ENCODE measurements at regions not wholly inside any gene's neighbourhood (a gene's known extent, or its start where the extent isn't known, plus 50 kb on each side); places are given as distances from the start of the nearest gene placed in this dataset.

DNA sequence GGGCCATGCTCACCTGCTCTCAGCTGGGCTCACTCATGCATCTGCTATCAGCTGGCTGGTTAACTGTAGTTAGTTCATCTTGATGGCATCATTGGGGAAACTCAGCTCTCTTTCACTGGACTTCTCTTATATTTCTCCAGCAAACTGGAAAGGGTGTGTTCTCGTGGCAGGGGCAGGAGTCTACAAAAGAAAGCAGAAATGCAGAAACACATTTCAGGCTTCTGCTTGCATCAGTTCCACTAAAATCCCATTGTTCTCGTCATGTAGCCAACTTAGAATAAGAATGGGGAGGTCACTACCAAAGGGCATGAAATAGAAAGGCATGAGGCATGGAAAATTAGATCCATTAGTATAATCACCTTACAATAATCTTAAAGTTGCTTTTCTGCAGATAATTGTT is 207.3 kb downstream of the NRIP1 start:
- H3K27ac ChIP-seq (ENCODE audit: insufficient read length, low read depth, low read length), result no peak overlapping the region
- H3T11ph ChIP-seq (ENCODE audit: low read length), result no peak overlapping the region
- H3K4me2 ChIP-seq (ENCODE audit: insufficient read depth, insufficient read length, low read length), result no peak overlapping the region
- no peaks in the 10 kb centered on the region for H3K27me3 ChIP-seq (ENCODE audit: insufficient read depth, low read length)
- H3K4me1 ChIP-seq (ENCODE audit: insufficient read depth, low read length), result peaks cover 4% of the 10 kb centered on the region; the same call in 1 of the 2 replicates
- Mint-ChIP-seq H3K9me3 (peaks cover 25 to 26% of the 10 kb centered on the region in 2 experiments), H3K27me3 (ENCODE audit: low read depth) (no peaks in the 10 kb centered on the region), H3K36me3 (ENCODE audit: insufficient read depth in 1 of 3, low read depth in 3 of 3) (peaks cover 10 to 32% (median 19%) of the 10 kb centered on the region in 3 experiments; a peak in 6 of 7 replicates), H3K4me3 (no peak overlapping the region), H3K27ac (peak overlapping the region in 1 of 3 experiments; percentile 53; a peak in 3 of 7 replicates), H3K4me1 (peaks cover 10 to 12% of the 10 kb centered on the region in 2 experiments)
- H3K14ac ChIP-seq (ENCODE audit: insufficient read depth, low read length), result no peak overlapping the region
- no peak overlapping the region for H3K9ac ChIP-seq (ENCODE audit: extremely low read depth, insufficient read length, low read length)
- no peak overlapping the region for H2BK12ac ChIP-seq (ENCODE audit: insufficient read length, low read depth, low read length)
- H2BK120ac ChIP-seq (ENCODE audit: low read depth, low read length, poor library complexity, severe bottlenecking), result no peak overlapping the region
- no peaks in the 10 kb centered on the region for H3K23me2 ChIP-seq (ENCODE audit: insufficient read length, low read depth, low read length, poor library complexity, severe bottlenecking)
- H4K5ac ChIP-seq (ENCODE audit: insufficient read length, low read depth, low read length), result no peak overlapping the region
- no peaks in the 10 kb centered on the region for H4K20me1 ChIP-seq (ENCODE audit: control insufficient read depth, insufficient read depth, insufficient read length)
- no peak overlapping the region for H2BK15ac ChIP-seq (ENCODE audit: low read depth, low read length)
- no peak for TF ChIP-seq CTCF (conservative IDR thresholded peaks at IDR 0.05)
- H3K79me1 ChIP-seq (ENCODE audit: insufficient read depth, low read depth, low read length, poor library complexity, severe bottlenecking), result no peaks in the 10 kb centered on the region
- H3K4ac ChIP-seq (ENCODE audit: low read depth, low read length), result no peak overlapping the region; the same call in 1 of the 2 replicates
- DNase-seq, result no peak
- no peak overlapping the region for H3K56ac ChIP-seq (ENCODE audit: insufficient read length, low read depth, low read length)
- H2AFZ ChIP-seq (ENCODE audit: low read length), result no peak overlapping the region
- no peak overlapping the region for H3K23ac ChIP-seq (ENCODE audit: insufficient read length, low read depth, low read length)
- H4K8ac ChIP-seq (replicated peaks; ENCODE audit: insufficient read length, low read depth, low read length), result no peak overlapping the region
- H4K91ac ChIP-seq (ENCODE audit: insufficient read length, low read depth, low read length), result no peak overlapping the region
- H3K18ac ChIP-seq (ENCODE audit: insufficient read length, low read depth, low read length), result peak overlapping the region; percentile 50
- no CpG with 5 or more reads among the region's 2 CpGs for WGBS (ENCODE audit: extremely low coverage, insufficient read length, low lambda C conversion rate)
- no peaks in the 10 kb centered on the region for H3K79me2 ChIP-seq (ENCODE audit: insufficient read depth, low read length)
- no peak overlapping the region for H2AK5ac ChIP-seq (ENCODE audit: insufficient read length, low read length)
- H2BK5ac ChIP-seq (ENCODE audit: insufficient read length, low read length), result no peak overlapping the region
- H2BK20ac ChIP-seq (ENCODE audit: low read depth, low read length, poor library complexity, severe bottlenecking), result no peak overlapping the region
- peaks cover 7% of the 10 kb centered on the region for H3K9me3 ChIP-seq (ENCODE audit: control insufficient read depth, low read depth, low read length)

Data from H9 (cell line).